CD4-positive, CD25-positive, alpha-beta regulatory T cell (primary cell): ENCODE measurements at regions not wholly inside any gene's neighbourhood (a gene's known extent, or its start where the extent isn't known, plus 50 kb on each side); places are given as distances from the start of the nearest gene placed in this dataset.
"Not testable (repeated sequence)": the region's sequence is repeated elsewhere in the genome, so short reads cannot be mapped to it uniquely, and the experiment has no call there.

Experiments
- ATAC-seq, 2 donors: fragments of 150-1000 bp; cut with Tn5 transposase; one replicate each; pipeline ENCODE4 v1.10.0; 2021; ENCODE audit warnings: low read depth in 2 of 2, moderate number of reproducible peaks in 2 of 2, moderate library complexity in 1 of 2
- DNase-seq, 3 donors: peaks; one replicate each; pipeline versions ENCODE4 v3.0.0 to v3.0.0-alpha.2; 2012 to 2022; ENCODE audit warnings: mixed read lengths in 1 of 3
- H3K27ac ChIP-seq: one replicate; pipeline ENCODE4 v1.7.0; 2013; ENCODE audit warnings: mild to moderate bottlenecking, low read length; ENCODE audit not compliant: insufficient read depth, poor library complexity, severe bottlenecking
- H3K27me3 ChIP-seq: one replicate; pipeline ENCODE4 v1.7.0; 2013; ENCODE audit warnings: low read length; ENCODE audit not compliant: control insufficient read depth, insufficient read depth
- H3K36me3 ChIP-seq: one replicate; pipeline ENCODE4 v1.7.0; 2013; ENCODE audit warnings: mild to moderate bottlenecking, low read length, moderate library complexity; ENCODE audit not compliant: control insufficient read depth, insufficient read depth
- H3K4me1 ChIP-seq: 2 replicates; pipeline ENCODE4 v1.7.0; 2013; ENCODE audit warnings: mild to moderate bottlenecking, low read length; ENCODE audit not compliant: insufficient read depth, control insufficient read depth, poor library complexity, severe bottlenecking
- H3K4me3 ChIP-seq: one replicate; pipeline ENCODE4 v1.7.0; 2013; ENCODE audit warnings: low read depth, mild to moderate bottlenecking, low read length, moderate library complexity
- H3K9me3 ChIP-seq, 2 experiments: 1 replicate in 1 of 2; 2 replicates in 1 of 2; pipeline ENCODE4 v1.7.0; 2013; ENCODE audit warnings: low read length in 2 of 2, mild to moderate bottlenecking in 1 of 2, moderate library complexity in 1 of 2; ENCODE audit not compliant: control insufficient read depth in 2 of 2
- H3K27ac Mint-ChIP-seq, 3 donors: one replicate each; pipeline ENCODE4 v1.8.0; 2020 to 2022; ENCODE audit warnings: mild to moderate bottlenecking in 3 of 3, mixed read lengths in 3 of 3, moderate library complexity in 2 of 3
- H3K27me3 Mint-ChIP-seq: one replicate; pipeline ENCODE4 v1.8.0; 2022; ENCODE audit warnings: mild to moderate bottlenecking, mixed read lengths
- H3K36me3 Mint-ChIP-seq: one replicate; pipeline ENCODE4 v1.8.0; 2020; ENCODE audit warnings: mixed read lengths
- H3K4me1 Mint-ChIP-seq, 4 donors: one replicate each; pipeline ENCODE4 v1.8.0; 2020 to 2022; ENCODE audit warnings: mixed read lengths in 4 of 4, mild to moderate bottlenecking in 1 of 4
- H3K4me3 Mint-ChIP-seq, 4 donors: one replicate each; pipeline ENCODE4 v1.8.0; 2020 to 2022; ENCODE audit warnings: mild to moderate bottlenecking in 4 of 4, mixed read lengths in 4 of 4, moderate library complexity in 3 of 4
- H3K9me3 Mint-ChIP-seq, 7 donors: one replicate each; pipeline ENCODE4 v1.8.0; 2020 to 2022; ENCODE audit warnings: mixed read lengths in 7 of 7, mild to moderate bottlenecking in 3 of 7, moderate library complexity in 2 of 7

GRCh38 chr10:109618748-109619147 lies 304.6 kb downstream of the XPNPEP1 start:
- no peak for DNase-seq
- no peaks in the 10 kb centered on the region for H3K4me1 ChIP-seq
- no peak overlapping the region for H3K4me3 Mint-ChIP-seq
- H3K36me3 ChIP-seq, result no peaks in the 10 kb centered on the region
- ATAC-seq, result no peak
- H3K4me1 Mint-ChIP-seq, result no peaks in the 10 kb centered on the region
- no peak overlapping the region for H3K27ac ChIP-seq
- no peaks in the 10 kb centered on the region for H3K36me3 Mint-ChIP-seq
- no peaks in the 10 kb centered on the region for H3K9me3 ChIP-seq
- no peak overlapping the region for H3K27ac Mint-ChIP-seq
- H3K27me3 ChIP-seq, result no peaks in the 10 kb centered on the region
- H3K27me3 Mint-ChIP-seq, result no peaks in the 10 kb centered on the region
- no peak overlapping the region for H3K4me3 ChIP-seq
- H3K9me3 Mint-ChIP-seq, result peaks cover 0 to 2% (median 0%) of the 10 kb centered on the region in 7 donors

GRCh38 chr10:109618301-109618700 lies 305.0 kb downstream of the XPNPEP1 start:
- Histone ChIP-seq H3K27ac (no peak overlapping the region), H3K4me3 (no peak overlapping the region), H3K4me1 (no peaks in the 10 kb centered on the region), H3K36me3 (no peaks in the 10 kb centered on the region), H3K27me3 (no peaks in the 10 kb centered on the region), H3K9me3 (no peaks in the 10 kb centered on the region)
- Mint-ChIP-seq H3K4me1 (no peaks in the 10 kb centered on the region), H3K27ac (no peak overlapping the region), H3K36me3 (no peaks in the 10 kb centered on the region), H3K9me3 (peaks cover 0 to 2% (median under 1%) of the 10 kb centered on the region in 7 donors), H3K4me3 (no peak overlapping the region), H3K27me3 (no peaks in the 10 kb centered on the region)
- ATAC-seq, result no peak
- DNase-seq, result no peak

- Mint-ChIP-seq H3K27me3 (no peaks in the 10 kb centered on the region), H3K9me3 (peaks cover 0 to 7% (median 2%) of the 10 kb centered on the region in 7 donors), H3K27ac (no peak overlapping the region), H3K4me1 (no peaks in the 10 kb centered on the region), H3K4me3 (no peak overlapping the region), H3K36me3 (no peaks in the 10 kb centered on the region)
- no peak overlapping the region for H3K4me3 ChIP-seq
- ATAC-seq (no peak), DNase-seq (no peak)
- H3K27ac ChIP-seq, result no peak overlapping the region
- H3K9me3 ChIP-seq, result no peaks in the 10 kb centered on the region
- no peaks in the 10 kb centered on the region for H3K27me3 ChIP-seq
- no peaks in the 10 kb centered on the region for H3K4me1 ChIP-seq
- no peaks in the 10 kb centered on the region for H3K36me3 ChIP-seq
Observed at GRCh38 chr10:109616359-109616980, 306.8 kb downstream of the XPNPEP1 start.

GRCh38 chr10:109595356-109595755 lies 328.0 kb downstream of the XPNPEP1 start:
- H3K36me3 Mint-ChIP-seq, H3K27ac ChIP-seq, H3K4me3 Mint-ChIP-seq, H3K9me3 ChIP-seq, H3K9me3 Mint-ChIP-seq, ATAC-seq, H3K36me3 ChIP-seq, DNase-seq, H3K27me3 Mint-ChIP-seq, H3K4me3 ChIP-seq, H3K4me1 Mint-ChIP-seq, H3K4me1 ChIP-seq, H3K27ac Mint-ChIP-seq, H3K27me3 ChIP-seq: not testable (repeated sequence)

GRCh38 chr10:109593682-109594081 lies 329.6 kb downstream of the XPNPEP1 start:
- no peak for ATAC-seq
- H3K27ac ChIP-seq, result no peak overlapping the region
- peaks cover 0 to 4% (median 3%) of the 10 kb centered on the region in 7 donors for H3K9me3 Mint-ChIP-seq
- H3K36me3 ChIP-seq, result no peaks in the 10 kb centered on the region
- no peaks in the 10 kb centered on the region for H3K27me3 ChIP-seq
- DNase-seq, result no peak
- H3K27ac Mint-ChIP-seq, result no peak overlapping the region
- no peak overlapping the region for H3K4me3 ChIP-seq
- H3K4me1 ChIP-seq, result no peaks in the 10 kb centered on the region
- no peaks in the 10 kb centered on the region for H3K9me3 ChIP-seq
- H3K36me3 Mint-ChIP-seq, result no peaks in the 10 kb centered on the region
- no peaks in the 10 kb centered on the region for H3K4me1 Mint-ChIP-seq
- H3K27me3 Mint-ChIP-seq, result peaks cover 4% of the 10 kb centered on the region
- H3K4me3 Mint-ChIP-seq, result no peak overlapping the region

GRCh38 chr10:109592391-109592790 lies 330.9 kb downstream of the XPNPEP1 start:
- Histone ChIP-seq H3K4me3 (no peak overlapping the region), H3K4me1 (no peaks in the 10 kb centered on the region), H3K27ac (no peak overlapping the region), H3K36me3 (no peaks in the 10 kb centered on the region), H3K27me3 (no peaks in the 10 kb centered on the region), H3K9me3 (no peaks in the 10 kb centered on the region)
- no peaks in the 10 kb centered on the region for H3K36me3 Mint-ChIP-seq
- H3K27ac Mint-ChIP-seq, result no peak overlapping the region
- peaks cover 0 to 3% (median 0%) of the 10 kb centered on the region in 7 donors for H3K9me3 Mint-ChIP-seq
- no peaks in the 10 kb centered on the region for H3K4me1 Mint-ChIP-seq
- ATAC-seq, result no peak
- H3K4me3 Mint-ChIP-seq, result no peak overlapping the region
- no peak for DNase-seq
- H3K27me3 Mint-ChIP-seq, result peaks cover 4% of the 10 kb centered on the region

- H3K36me3 Mint-ChIP-seq, result no peaks in the 10 kb centered on the region
- no peak overlapping the region for H3K27ac Mint-ChIP-seq
- H3K36me3 ChIP-seq, result no peaks in the 10 kb centered on the region
- H3K4me1 ChIP-seq, result no peaks in the 10 kb centered on the region
- no peak overlapping the region for H3K4me3 Mint-ChIP-seq
- no peak for DNase-seq
- H3K9me3 Mint-ChIP-seq, result peaks cover 0 to 4% (median 2%) of the 10 kb centered on the region in 7 donors
- no peak overlapping the region for H3K27ac ChIP-seq
- H3K9me3 ChIP-seq, result no peaks in the 10 kb centered on the region
- ATAC-seq, result no peak
- no peak overlapping the region for H3K4me3 ChIP-seq
- H3K27me3 ChIP-seq, result no peaks in the 10 kb centered on the region
- no peaks in the 10 kb centered on the region for H3K4me1 Mint-ChIP-seq
- peaks cover 4% of the 10 kb centered on the region for H3K27me3 Mint-ChIP-seq
Observed at GRCh38 chr10:109591601-109592000, 331.7 kb downstream of the XPNPEP1 start.

GRCh38 chr10:109588259-109588658 lies 335.1 kb downstream of the XPNPEP1 start:
- Histone ChIP-seq H3K4me1 (no peaks in the 10 kb centered on the region), H3K27me3 (peaks cover 1% of the 10 kb centered on the region), H3K36me3 (no peaks in the 10 kb centered on the region), H3K9me3 (no peaks in the 10 kb centered on the region), H3K4me3 (no peak overlapping the region), H3K27ac (no peak overlapping the region)
- Mint-ChIP-seq H3K4me1 (no peaks in the 10 kb centered on the region), H3K9me3 (peaks cover 0 to 11% (median 2%) of the 10 kb centered on the region in 7 donors), H3K27me3 (no peaks in the 10 kb centered on the region), H3K4me3 (no peak overlapping the region), H3K27ac (no peak overlapping the region), H3K36me3 (no peaks in the 10 kb centered on the region)
- ATAC-seq (no peak), DNase-seq (no peak)
